GM12865 (cell line): ENCODE measurements at regions not wholly inside any gene's neighbourhood (a gene's known extent, or its start where the extent isn't known, plus 50 kb on each side); places are given as distances from the start of the nearest gene placed in this dataset.

Experiments used
- DNase-seq: peaks from one replicate; pipeline ENCODE4 v3.0.0; 2010; ENCODE audit warnings: low read depth
- H3K4me3 ChIP-seq: 2 replicates; pipeline ENCODE4 v1.5.1; 2011; ENCODE audit warnings: mild to moderate bottlenecking, low read depth, low read length, control low read depth
- CTCF ChIP-seq: IDR thresholded peaks from 2 replicates; pipeline ENCODE4 v1.5.1; 2011; ENCODE audit warnings: low read length, control low read depth, low read depth, inconsistent platforms; ENCODE audit not compliant: insufficient read depth; ENCODE audit errors: missing control alignments

- H3K4me3 ChIP-seq = no peak overlapping the region
- TF ChIP-seq CTCF = no peak
- no peak for DNase-seq
Measured at GRCh38 chr3:180466401-180467011, 135.5 kb upstream of the TTC14 start.

- no peak for TF ChIP-seq CTCF
- DNase-seq = no peak
- no peak overlapping the region for H3K4me3 ChIP-seq
Measured at GRCh38 chr3:180467177-180467576, 134.8 kb upstream of the TTC14 start.

- H3K4me3 ChIP-seq = no peak overlapping the region
- no peak for DNase-seq
- TF ChIP-seq CTCF = no peak
Measured at GRCh38 chr3:180469149-180469548, 132.8 kb upstream of the TTC14 start.

- no peak for DNase-seq
- H3K4me3 ChIP-seq = no peak overlapping the region
- TF ChIP-seq CTCF = no peak
Measured at GRCh38 chr3:180478695-180479094, 123.3 kb upstream of the TTC14 start.

- no peak for TF ChIP-seq CTCF
- no peak overlapping the region for H3K4me3 ChIP-seq
- DNase-seq = no peak
Measured at GRCh38 chr3:180492047-180492446, 109.9 kb upstream of the TTC14 start.

- TF ChIP-seq CTCF = no peak
- H3K4me3 ChIP-seq = no peak overlapping the region
- DNase-seq = no peak
Measured at GRCh38 chr3:180496995-180497394, 105.0 kb upstream of the TTC14 start.

- DNase-seq = no peak
- no peak for TF ChIP-seq CTCF
- H3K4me3 ChIP-seq = no peak overlapping the region
Measured at GRCh38 chr3:180516368-180516767, 85.6 kb upstream of the TTC14 start.
